Neural cell (in vitro differentiated cells): ENCODE measurements at regions not wholly inside any gene's neighbourhood (a gene's known extent, or its start where the extent isn't known, plus 50 kb on each side); places are given as distances from the start of the nearest gene placed in this dataset.

Source experiments
- CTCF ChIP-seq: fragments of 450-650 bp; IDR thresholded peaks from 2 replicates; pipeline ENCODE4 v1.5.1; 2014; ENCODE audit warnings: antibody characterized with exemption, mild to moderate bottlenecking, moderate library complexity; ENCODE audit not compliant: poor library complexity, severe bottlenecking
- EZH2 ChIP-seq: fragments of 200-600, 300-800 bp; shearing (Covaris generic), sonication (generic); IDR thresholded peaks from 2 replicates; pipeline ENCODE4 v1.6.1; 2014; ENCODE audit warnings: antibody characterized with exemption, low read length, borderline replicate concordance, mild to moderate bottlenecking; ENCODE audit not compliant: insufficient read depth, poor library complexity, severe bottlenecking
- REST ChIP-seq: IDR thresholded peaks from 2 replicates; pipeline ENCODE4 v1.6.1; 2012; ENCODE audit warnings: borderline replicate concordance

GRCh38 chr15:95588056-95588455 is 742.4 kb upstream of the NR2F2 start:
- no peak for TF ChIP-seq CTCF
- no peak for TF ChIP-seq REST
- TF ChIP-seq EZH2 = no peak
